H9 (cell line): ENCODE measurements at regions not wholly inside any gene's neighbourhood (a gene's known extent, or its start where the extent isn't known, plus 50 kb on each side); places are given as distances from the start of the nearest gene placed in this dataset.

Experiments used
- DNase-seq: peaks from one replicate; pipeline ENCODE4 v3.0.0-alpha.2; 2017
- H2AFZ ChIP-seq: one replicate; pipeline ENCODE4 v1.6.1; 2013; ENCODE audit warnings: mild to moderate bottlenecking, low read length, control low read depth, moderate library complexity
- H2AK5ac ChIP-seq: 2 replicates; pipeline ENCODE4 v1.6.1; 2013; ENCODE audit warnings: low read length, control low read depth, mixed read lengths; ENCODE audit not compliant: insufficient read length
- H2BK120ac ChIP-seq: one replicate; pipeline ENCODE4 v1.6.1; 2013; ENCODE audit warnings: low read depth, mild to moderate bottlenecking, low read length, control low read depth, inconsistent platforms; ENCODE audit not compliant: poor library complexity, severe bottlenecking
- H2BK12ac ChIP-seq: 2 replicates; pipeline ENCODE4 v1.6.1; 2013; ENCODE audit warnings: low read length, control low read depth, mixed read lengths, low read depth; ENCODE audit not compliant: insufficient read length
- H2BK15ac ChIP-seq: 2 replicates; pipeline ENCODE4 v1.6.1; 2013; ENCODE audit warnings: low read depth, low read length, control low read depth
- H2BK20ac ChIP-seq: one replicate; pipeline ENCODE4 v1.6.1; 2013; ENCODE audit warnings: low read depth, mild to moderate bottlenecking, low read length, control low read depth, inconsistent platforms; ENCODE audit not compliant: poor library complexity, severe bottlenecking
- H2BK5ac ChIP-seq: 2 replicates; pipeline ENCODE4 v1.6.1; 2013; ENCODE audit warnings: low read length, control low read depth, mixed read lengths; ENCODE audit not compliant: insufficient read length
- H3K14ac ChIP-seq: 2 replicates; pipeline ENCODE4 v1.6.1; 2013; ENCODE audit warnings: low read length, control low read depth; ENCODE audit not compliant: insufficient read depth
- H3K18ac ChIP-seq: 2 replicates; pipeline ENCODE4 v1.6.1; 2013; ENCODE audit warnings: low read depth, mild to moderate bottlenecking, mixed read lengths, low read length, control low read depth; ENCODE audit not compliant: insufficient read length
- H3K23ac ChIP-seq: 2 replicates; pipeline ENCODE4 v1.6.1; 2013; ENCODE audit warnings: low read length, control low read depth, mixed read lengths, low read depth; ENCODE audit not compliant: insufficient read length
- H3K23me2 ChIP-seq: 2 replicates; pipeline ENCODE4 v1.6.1; 2013; ENCODE audit warnings: low read depth, mild to moderate bottlenecking, mixed read lengths, low read length, control low read depth; ENCODE audit not compliant: insufficient read length, poor library complexity, severe bottlenecking
- H3K27ac ChIP-seq: 2 replicates; pipeline ENCODE4 v1.5.1; 2013; ENCODE audit warnings: low read length, control low read depth, mixed read lengths, low read depth; ENCODE audit not compliant: insufficient read length
- H3K27me3 ChIP-seq: 2 replicates; pipeline ENCODE4 v1.6.1; 2013; ENCODE audit warnings: low read length, control low read depth, inconsistent platforms; ENCODE audit not compliant: insufficient read depth
- H3K4ac ChIP-seq: 2 replicates; pipeline ENCODE4 v1.6.1; 2013; ENCODE audit warnings: low read depth, mild to moderate bottlenecking, control low read depth, inconsistent platforms, low read length, moderate library complexity
- H3K4me1 ChIP-seq: 2 replicates; pipeline ENCODE4 v1.6.1; 2013; ENCODE audit warnings: low read length, control low read depth, inconsistent platforms; ENCODE audit not compliant: insufficient read depth
- H3K4me2 ChIP-seq: 2 replicates; pipeline ENCODE4 v1.6.1; 2013; ENCODE audit warnings: low read length, control low read depth, mixed read lengths; ENCODE audit not compliant: insufficient read length, insufficient read depth
- H3K56ac ChIP-seq: 2 replicates; pipeline ENCODE4 v1.6.1; 2013; ENCODE audit warnings: low read depth, mild to moderate bottlenecking, mixed read lengths, low read length, control low read depth; ENCODE audit not compliant: insufficient read length
- H3K79me1 ChIP-seq: 2 replicates; pipeline ENCODE4 v1.6.1; 2013; ENCODE audit warnings: low read depth, mild to moderate bottlenecking, moderate library complexity, low read length, control low read depth, inconsistent platforms; ENCODE audit not compliant: insufficient read depth, poor library complexity, severe bottlenecking
- H3K79me2 ChIP-seq: 2 replicates; pipeline ENCODE4 v1.6.1; 2013; ENCODE audit warnings: low read length, control low read depth, inconsistent platforms; ENCODE audit not compliant: insufficient read depth
- H3K9ac ChIP-seq: 2 replicates; pipeline ENCODE4 v1.6.1; 2013; ENCODE audit warnings: low read length, control low read depth, mixed read lengths; ENCODE audit not compliant: insufficient read length; ENCODE audit errors: extremely low read depth
- H3K9me3 ChIP-seq: one replicate; pipeline ENCODE4 v1.6.1; 2013; ENCODE audit warnings: low read depth, low read length, inconsistent platforms; ENCODE audit not compliant: control insufficient read depth
- H3T11ph ChIP-seq: one replicate; pipeline ENCODE4 v1.6.1; 2013; ENCODE audit warnings: mild to moderate bottlenecking, low read length, control low read depth, inconsistent platforms
- H4K20me1 ChIP-seq: one replicate; pipeline ENCODE4 v1.6.1; 2013; ENCODE audit not compliant: control insufficient read depth, insufficient read length, insufficient read depth
- H4K5ac ChIP-seq: 2 replicates; pipeline ENCODE4 v1.6.1; 2013; ENCODE audit warnings: low read depth, mild to moderate bottlenecking, mixed read lengths, low read length, control low read depth; ENCODE audit not compliant: insufficient read length
- H4K8ac ChIP-seq: replicated peaks from 2 replicates; pipeline ENCODE4 v1.6.1; 2013; ENCODE audit warnings: low read length, control low read depth, mixed read lengths, low read depth; ENCODE audit not compliant: insufficient read length
- H4K91ac ChIP-seq: 2 replicates; pipeline ENCODE4 v1.6.1; 2013; ENCODE audit warnings: low read depth, mild to moderate bottlenecking, moderate library complexity, mixed read lengths, low read length, control low read depth; ENCODE audit not compliant: insufficient read length
- H3K27ac Mint-ChIP-seq, 3 experiments: 2 replicates in 2 of 3; 3 replicates in 1 of 3; pipeline ENCODE4 v1.8.0; 2020 to 2021; ENCODE audit warnings: mixed read lengths in 3 of 3, mild to moderate bottlenecking in 1 of 3, moderate library complexity in 1 of 3
- H3K27me3 Mint-ChIP-seq: 2 replicates; pipeline ENCODE4 v1.8.0; 2021; ENCODE audit warnings: low read depth, mild to moderate bottlenecking, moderate library complexity, mixed read lengths
- H3K36me3 Mint-ChIP-seq, 3 experiments: 2 replicates in 2 of 3; 3 replicates in 1 of 3; pipeline ENCODE4 v1.8.0; 2020 to 2021; ENCODE audit warnings: low read depth in 3 of 3, mixed read lengths in 3 of 3; ENCODE audit not compliant: insufficient read depth in 1 of 3
- H3K4me1 Mint-ChIP-seq, 2 experiments: 2 replicates each; pipeline ENCODE4 v1.8.0; 2020; ENCODE audit warnings: mixed read lengths in 2 of 2
- H3K4me3 Mint-ChIP-seq, 2 experiments: 2 replicates in 1 of 2; 3 replicates in 1 of 2; pipeline ENCODE4 v1.8.0; 2020 to 2021; ENCODE audit warnings: mild to moderate bottlenecking in 2 of 2, mixed read lengths in 2 of 2, moderate library complexity in 1 of 2
- H3K9me3 Mint-ChIP-seq, 2 experiments: 2 replicates in 1 of 2; 3 replicates in 1 of 2; pipeline ENCODE4 v1.8.0; 2020; ENCODE audit warnings: mild to moderate bottlenecking in 2 of 2, mixed read lengths in 2 of 2, moderate library complexity in 1 of 2
- WGBS: extraction: QIAGEN DNeasy Blood & Tissue Kit; methylation state at CpG from one replicate; pipeline ENCODE4 v1.1.7; 2013; ENCODE audit warnings: missing lambda C conversion rate, low lambda C conversion rate, mixed read lengths; ENCODE audit not compliant: insufficient read length; ENCODE audit errors: extremely low coverage; 5-methylcytosine and 5-hydroxymethylcytosine counted together
- TF ChIP-seq, protein P1 (sequence below): fragments of 200-600 bp; sonication (generic); conservative IDR thresholded peaks from 3 replicates; pipeline ENCODE4 v1.8.0; 2021; ENCODE audit warnings: antibody characterized with exemption, mild to moderate bottlenecking

- Histone ChIP-seq H2AK5ac (no peak overlapping the region), H3T11ph (no peak overlapping the region), H3K23me2 (no peaks in the 10 kb centered on the region), H4K8ac (no peak overlapping the region), H3K79me1 (no peaks in the 10 kb centered on the region), H3K56ac (no peak overlapping the region), H4K20me1 (no peaks in the 10 kb centered on the region), H3K14ac (no peak overlapping the region), H2AFZ (no peak overlapping the region), H3K27me3 (no peaks in the 10 kb centered on the region), H2BK20ac (no peak overlapping the region), H3K4me2 (no peak overlapping the region), H3K18ac (no peak overlapping the region), H3K4ac (no peak overlapping the region), H3K4me1 (no peaks in the 10 kb centered on the region), H3K23ac (no peak overlapping the region), H3K79me2 (no peaks in the 10 kb centered on the region), H4K5ac (no peak overlapping the region), H2BK15ac (no peak overlapping the region), H2BK12ac (no peak overlapping the region), H2BK5ac (no peak overlapping the region), H2BK120ac (no peak overlapping the region), H4K91ac (no peak overlapping the region), H3K27ac (no peak overlapping the region), H3K9me3 (no peaks in the 10 kb centered on the region), H3K9ac (no peak overlapping the region)
- H3K36me3 Mint-ChIP-seq = no peaks in the 10 kb centered on the region
- WGBS = no CpG with 5 or more reads among the region's 8 CpGs
- no peak for DNase-seq
- H3K4me3 Mint-ChIP-seq = no peak overlapping the region
- peaks cover 8 to 10% of the 10 kb centered on the region in 2 experiments for H3K4me1 Mint-ChIP-seq
- no peaks in the 10 kb centered on the region; the same call in 1 of the 2 replicates for H3K27me3 Mint-ChIP-seq
- TF ChIP-seq, protein P1, sequence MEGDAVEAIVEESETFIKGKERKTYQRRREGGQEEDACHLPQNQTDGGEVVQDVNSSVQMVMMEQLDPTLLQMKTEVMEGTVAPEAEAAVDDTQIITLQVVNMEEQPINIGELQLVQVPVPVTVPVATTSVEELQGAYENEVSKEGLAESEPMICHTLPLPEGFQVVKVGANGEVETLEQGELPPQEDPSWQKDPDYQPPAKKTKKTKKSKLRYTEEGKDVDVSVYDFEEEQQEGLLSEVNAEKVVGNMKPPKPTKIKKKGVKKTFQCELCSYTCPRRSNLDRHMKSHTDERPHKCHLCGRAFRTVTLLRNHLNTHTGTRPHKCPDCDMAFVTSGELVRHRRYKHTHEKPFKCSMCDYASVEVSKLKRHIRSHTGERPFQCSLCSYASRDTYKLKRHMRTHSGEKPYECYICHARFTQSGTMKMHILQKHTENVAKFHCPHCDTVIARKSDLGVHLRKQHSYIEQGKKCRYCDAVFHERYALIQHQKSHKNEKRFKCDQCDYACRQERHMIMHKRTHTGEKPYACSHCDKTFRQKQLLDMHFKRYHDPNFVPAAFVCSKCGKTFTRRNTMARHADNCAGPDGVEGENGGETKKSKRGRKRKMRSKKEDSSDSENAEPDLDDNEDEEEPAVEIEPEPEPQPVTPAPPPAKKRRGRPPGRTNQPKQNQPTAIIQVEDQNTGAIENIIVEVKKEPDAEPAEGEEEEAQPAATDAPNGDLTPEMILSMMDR = no peak
- H3K27ac Mint-ChIP-seq = peak overlapping the region in 1 of 3 experiments; percentile 73; a peak in 1 of 7 replicates
- no peaks in the 10 kb centered on the region for H3K9me3 Mint-ChIP-seq
Measured at GRCh38 chr3:13215940-13216546, 142.8 kb upstream of the IQSEC1 start.
